GM21526 (cell line): ENCODE measurements at regions not wholly inside any gene's neighbourhood (a gene's known extent, or its start where the extent isn't known, plus 50 kb on each side); places are given as distances from the start of the nearest gene placed in this dataset.
"Not testable (repeated sequence)": the region's sequence is repeated elsewhere in the genome, so short reads cannot be mapped to it uniquely, and the experiment has no call there.

Experiments used
- ATAC-seq: cut with Tn5 transposase; IDR thresholded peaks from one replicate; pipeline ENCODE4 v1.9.1; 2021; ENCODE audit warnings: moderate library complexity; ENCODE audit not compliant: unreplicated experiment, low FRiP score

- no peak for ATAC-seq
Observed at GRCh38 chr6:152811785-152812184, 61.2 kb downstream of the VIP start.

- no peak for ATAC-seq
Observed at GRCh38 chr6:152815230-152815872, 64.8 kb downstream of the VIP start.

- ATAC-seq = no peak
Observed at GRCh38 chr6:152816055-152816454, 65.5 kb downstream of the VIP start.

GRCh38 chr6:152821525-152821924, 70.9 kb downstream of the VIP start:
- no peak for ATAC-seq

DNA sequence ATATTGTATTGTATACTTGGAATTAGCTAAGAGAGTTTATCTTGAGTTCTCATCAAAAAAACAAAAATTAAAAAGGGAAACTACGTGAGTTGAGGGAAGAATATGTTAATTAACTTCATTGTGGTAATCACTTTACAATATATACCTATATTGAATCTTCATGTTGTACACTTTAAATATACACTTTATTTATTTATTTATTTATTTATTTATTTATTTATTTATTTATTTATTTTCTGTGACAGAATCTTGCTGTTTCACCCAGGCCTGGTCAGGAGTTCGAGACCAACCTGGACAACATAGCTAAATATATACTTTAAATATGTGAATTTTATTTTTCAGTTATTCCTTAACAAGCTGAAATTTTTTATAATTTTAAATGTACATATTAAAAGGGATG, 74.1 kb downstream of the VIP start:
- ATAC-seq = no peak

DNA sequence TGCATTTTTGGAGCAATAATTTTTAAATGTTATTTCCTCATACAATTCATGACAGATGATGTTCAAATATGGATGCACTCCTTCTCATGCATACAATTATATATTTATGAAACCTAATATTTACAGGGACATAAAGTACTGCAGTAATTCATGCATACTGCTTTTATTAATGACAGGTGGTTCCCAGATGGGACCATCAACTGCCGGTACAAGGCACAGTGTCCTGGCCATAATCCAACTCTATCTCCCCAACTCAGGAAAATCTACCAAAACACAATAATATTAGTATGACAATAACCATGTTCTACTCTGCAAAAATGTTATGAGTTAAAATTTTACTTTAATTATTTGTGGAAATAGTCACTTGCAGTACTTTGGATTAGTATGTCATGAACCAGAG, 77.8 kb downstream of the VIP start:
- no peak for ATAC-seq

GRCh38 chr6:152834366-152834765, 83.8 kb downstream of the VIP start:
- ATAC-seq = not testable (repeated sequence)

DNA sequence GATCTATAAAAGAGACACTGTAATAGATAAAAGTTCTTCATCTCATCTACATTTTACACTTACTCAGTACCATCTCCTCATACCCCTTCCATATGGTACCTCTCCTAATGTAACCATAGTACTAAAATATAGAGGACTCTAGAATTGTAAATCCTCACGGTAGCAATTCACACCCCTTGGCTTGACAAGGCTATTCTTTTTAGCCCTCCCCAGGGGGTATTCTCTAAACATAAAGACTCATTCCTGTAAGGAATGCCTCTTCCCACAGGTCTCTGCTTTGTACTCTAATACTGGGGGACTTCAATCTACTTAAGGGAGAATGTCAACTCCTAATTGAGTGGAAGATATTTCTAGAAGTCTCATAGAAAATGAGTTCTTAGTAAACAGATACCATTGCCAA, 85.9 kb downstream of the VIP start:
- no peak for ATAC-seq

- no peak for ATAC-seq
Observed at GRCh38 chr6:152845421-152845820, 94.8 kb downstream of the VIP start.

DNA sequence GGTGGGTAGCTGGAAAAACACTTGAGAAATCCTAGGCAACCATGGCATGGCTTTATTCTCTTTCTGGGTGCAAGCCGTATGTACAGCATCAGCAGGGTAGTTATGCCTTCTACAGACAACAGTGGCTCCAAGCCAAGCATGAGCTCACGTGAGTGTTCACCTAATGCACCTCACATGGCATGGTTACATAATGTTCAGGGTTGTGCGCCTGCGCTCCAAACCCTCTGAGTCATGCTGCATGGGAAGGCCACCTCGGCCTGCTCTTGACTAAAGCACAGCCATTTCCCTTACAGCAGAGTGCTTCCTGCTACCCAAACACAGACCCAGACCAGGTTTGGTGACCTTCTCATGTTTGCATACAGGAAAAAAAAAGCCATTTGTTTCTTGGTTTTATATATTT, 96.2 kb downstream of the VIP start:
- ATAC-seq = no peak

DNA sequence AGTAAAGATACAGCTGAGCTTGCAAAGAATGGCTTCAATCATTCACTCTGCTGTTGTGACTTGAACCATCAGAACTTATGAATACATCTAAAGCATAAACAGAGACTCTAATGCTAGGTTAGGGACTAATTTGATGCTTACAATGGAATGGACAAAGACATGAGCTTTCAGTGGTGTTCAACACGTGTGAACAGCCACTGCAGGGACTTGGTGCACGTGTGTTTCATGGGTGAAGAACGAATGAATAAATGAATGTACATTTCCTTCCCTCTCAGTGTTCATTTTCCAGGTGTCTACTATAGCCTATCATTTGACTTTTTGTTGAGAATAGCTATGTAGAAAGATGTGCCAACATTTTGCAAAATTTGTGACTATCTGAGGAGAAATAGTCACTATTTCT, 98.3 kb downstream of the VIP start:
- ATAC-seq = no peak

DNA sequence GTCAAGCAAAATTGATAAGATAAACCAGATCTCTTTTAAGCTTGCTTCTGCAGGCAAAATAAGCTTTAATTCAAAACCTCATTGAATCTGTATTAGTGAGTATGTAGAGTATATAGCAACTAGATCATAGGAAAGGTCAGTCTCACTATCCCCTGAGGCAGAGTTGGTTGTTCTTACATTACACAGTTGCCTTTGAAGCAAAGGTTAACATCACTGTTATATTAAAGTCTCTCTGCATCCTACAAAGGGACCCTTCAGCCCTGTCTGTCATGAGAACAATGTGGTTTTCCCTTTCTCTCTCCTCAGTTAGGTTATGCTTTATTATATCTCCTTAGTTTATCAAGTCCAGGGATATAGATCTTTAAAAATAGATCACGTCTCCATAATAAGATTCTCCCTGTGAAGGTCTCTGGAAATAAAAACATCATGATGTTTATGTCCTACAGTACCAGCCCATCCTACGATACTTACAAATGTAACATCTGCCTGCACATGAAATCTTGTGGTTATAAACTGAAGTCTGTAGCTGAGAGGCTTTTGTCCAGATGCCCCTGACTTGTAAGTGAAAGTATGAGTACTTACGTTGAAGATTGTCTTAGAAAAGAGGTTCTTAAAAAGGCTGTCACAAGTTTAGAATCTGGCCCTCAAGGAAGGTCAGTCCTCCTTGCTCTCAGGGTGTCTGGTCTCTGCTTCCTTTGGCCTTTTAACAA, 103.6 kb downstream of the VIP start:
- ATAC-seq = no peak

GRCh38 chr6:152858141-152858540, 107.5 kb downstream of the VIP start:
- ATAC-seq = no peak

GRCh38 chr6:152859225-152859624, 108.6 kb downstream of the VIP start:
- no peak for ATAC-seq

DNA sequence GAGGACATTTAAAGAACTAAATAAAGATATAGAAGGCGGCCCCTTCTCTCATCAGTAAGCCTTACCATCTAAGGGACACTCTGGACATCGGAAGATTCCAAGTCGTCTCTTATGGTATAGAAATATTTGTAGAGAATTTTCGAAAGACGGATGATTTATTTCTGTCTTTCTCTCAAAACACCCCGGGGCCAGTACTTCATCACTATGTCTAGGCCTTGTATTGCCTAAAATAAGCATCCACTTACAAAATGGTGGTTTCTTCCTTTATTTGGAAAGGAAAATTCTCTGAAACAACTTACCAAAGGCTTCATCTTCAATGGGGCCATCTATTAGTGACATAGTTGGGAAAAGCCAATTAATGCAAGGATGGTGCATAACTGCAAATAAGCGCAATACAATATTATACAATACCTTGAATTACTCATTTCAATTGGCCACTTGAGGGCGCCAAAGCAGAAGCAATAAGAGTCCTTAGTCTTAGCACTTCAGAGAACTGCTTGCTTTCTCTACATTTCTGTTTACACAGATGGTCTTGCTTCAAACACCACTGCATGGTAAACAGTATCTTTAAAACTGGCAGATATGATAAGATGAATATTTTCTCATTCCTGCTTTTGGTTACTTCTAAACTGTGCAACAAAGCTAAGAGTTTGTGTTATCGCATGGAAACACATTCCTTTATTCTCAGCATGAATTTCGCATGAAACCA, 113.2 kb downstream of the VIP start:
- ATAC-seq = peak; percentile 91

DNA sequence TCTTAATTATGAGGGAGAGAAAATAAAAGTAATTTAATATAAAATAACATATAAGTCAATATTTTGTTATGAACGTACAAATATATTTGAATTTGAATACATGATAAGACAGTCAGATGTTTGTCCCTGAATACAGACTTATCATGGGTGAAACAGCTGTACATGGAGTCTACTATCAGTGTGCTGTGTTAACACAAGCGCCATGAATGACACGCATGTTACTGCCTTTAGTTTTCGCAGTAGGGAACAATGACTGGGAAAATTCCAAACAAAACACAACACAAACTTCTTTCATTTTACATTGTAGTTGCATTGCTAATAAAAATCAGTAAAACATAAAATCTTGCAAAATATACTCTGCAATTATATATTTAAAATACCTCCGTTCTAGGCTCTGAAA, 108.6 kb downstream of the FBXO5 start:
- ATAC-seq = no peak

GRCh38 chr6:152874846-152875568, 107.8 kb downstream of the FBXO5 start:
- no peak for ATAC-seq

DNA sequence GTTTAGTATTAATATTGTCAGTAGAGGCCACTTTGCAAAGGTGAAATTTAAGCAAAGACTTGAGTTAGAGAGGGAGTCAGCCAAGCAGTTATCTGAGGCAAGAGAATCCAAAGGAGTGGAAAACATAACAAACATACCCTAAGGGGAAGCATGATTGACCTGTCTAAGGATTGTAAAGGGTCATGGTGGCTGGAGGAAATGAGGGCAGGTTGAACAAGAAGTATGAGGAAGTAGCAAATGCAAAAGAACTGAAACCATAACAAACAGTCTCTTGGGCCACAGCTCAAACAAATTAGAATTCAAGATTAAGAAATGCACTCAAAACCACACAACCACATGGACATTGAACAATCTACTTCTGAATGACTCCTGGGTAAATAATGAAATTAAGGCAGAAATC, 103.2 kb downstream of the FBXO5 start:
- ATAC-seq = no peak

GRCh38 chr6:152893187-152893586, 89.7 kb downstream of the FBXO5 start:
- ATAC-seq = no peak

GRCh38 chr6:152896923-152897322, 85.9 kb downstream of the FBXO5 start:
- ATAC-seq = no peak

DNA sequence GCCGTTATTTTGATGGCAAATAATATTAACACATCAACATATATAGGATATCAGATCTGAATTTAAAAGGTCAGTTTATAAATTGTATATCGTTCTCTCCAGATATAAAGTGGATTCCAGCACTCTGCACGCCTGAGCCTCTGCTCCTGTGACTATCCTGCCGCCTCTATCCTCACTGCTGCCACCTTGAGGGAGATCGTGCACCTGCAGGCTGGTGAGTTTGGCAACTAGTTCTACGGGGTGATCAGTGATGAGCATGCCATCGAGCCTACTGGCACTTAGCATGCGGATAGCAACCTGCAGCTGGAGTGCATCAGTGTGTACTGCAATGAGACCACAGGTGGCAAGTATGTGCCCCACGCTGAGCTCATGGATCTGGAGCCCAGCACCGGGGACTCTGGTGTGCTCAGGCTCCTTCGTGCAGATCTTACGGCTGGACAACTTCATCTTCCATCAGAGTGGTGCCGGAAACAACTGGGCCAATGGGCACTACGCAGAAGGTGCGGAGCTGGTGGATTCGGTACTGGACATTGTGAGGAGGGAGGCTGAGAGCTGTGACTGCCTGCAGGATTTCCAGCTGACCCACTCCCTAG, 84.9 kb downstream of the FBXO5 start:
- ATAC-seq = peak; percentile 95
